ENCODE measurements at regions not wholly inside any gene's neighbourhood (a gene's known extent, or its start where the extent isn't known, plus 50 kb on each side); places are given as distances from the start of the nearest gene placed in this dataset.

GRCh38 chr1:81578867-81579266, 221.9 kb upstream of the ADGRL2 start:
- DNase-seq (ENCODE audit: low read depth in 1 of 2, low spot score in 1 of 2), result no peak
- Histone ChIP-seq H3K27me3 (ENCODE audit: insufficient read depth, poor library complexity, severe bottlenecking) (no peaks in the 10 kb centered on the region), H3K4me3 (replicated peaks; ENCODE audit: insufficient read depth, low read length) (no peak overlapping the region), H3K27ac (replicated peaks) (no peak overlapping the region)
- no peak for TF ChIP-seq SPI1 (IDR thresholded peaks at IDR 0.05; ENCODE audit: borderline replicate concordance, low read depth)
- TF ChIP-seq, protein P1, sequence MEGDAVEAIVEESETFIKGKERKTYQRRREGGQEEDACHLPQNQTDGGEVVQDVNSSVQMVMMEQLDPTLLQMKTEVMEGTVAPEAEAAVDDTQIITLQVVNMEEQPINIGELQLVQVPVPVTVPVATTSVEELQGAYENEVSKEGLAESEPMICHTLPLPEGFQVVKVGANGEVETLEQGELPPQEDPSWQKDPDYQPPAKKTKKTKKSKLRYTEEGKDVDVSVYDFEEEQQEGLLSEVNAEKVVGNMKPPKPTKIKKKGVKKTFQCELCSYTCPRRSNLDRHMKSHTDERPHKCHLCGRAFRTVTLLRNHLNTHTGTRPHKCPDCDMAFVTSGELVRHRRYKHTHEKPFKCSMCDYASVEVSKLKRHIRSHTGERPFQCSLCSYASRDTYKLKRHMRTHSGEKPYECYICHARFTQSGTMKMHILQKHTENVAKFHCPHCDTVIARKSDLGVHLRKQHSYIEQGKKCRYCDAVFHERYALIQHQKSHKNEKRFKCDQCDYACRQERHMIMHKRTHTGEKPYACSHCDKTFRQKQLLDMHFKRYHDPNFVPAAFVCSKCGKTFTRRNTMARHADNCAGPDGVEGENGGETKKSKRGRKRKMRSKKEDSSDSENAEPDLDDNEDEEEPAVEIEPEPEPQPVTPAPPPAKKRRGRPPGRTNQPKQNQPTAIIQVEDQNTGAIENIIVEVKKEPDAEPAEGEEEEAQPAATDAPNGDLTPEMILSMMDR (IDR thresholded peaks at IDR 0.05; ENCODE audit: insufficient read depth, low read length), result no peak
- TF ChIP-seq POLR2AphosphoS5 (IDR thresholded peaks at IDR 0.05; ENCODE audit: low read depth), result no peak
- no peak for TF ChIP-seq GABPA (IDR thresholded peaks at IDR 0.05; ENCODE audit: low read depth)
- no peak for TF ChIP-seq REST (IDR thresholded peaks at IDR 0.05; ENCODE audit: insufficient replicate concordance, low read depth)

DNA sequence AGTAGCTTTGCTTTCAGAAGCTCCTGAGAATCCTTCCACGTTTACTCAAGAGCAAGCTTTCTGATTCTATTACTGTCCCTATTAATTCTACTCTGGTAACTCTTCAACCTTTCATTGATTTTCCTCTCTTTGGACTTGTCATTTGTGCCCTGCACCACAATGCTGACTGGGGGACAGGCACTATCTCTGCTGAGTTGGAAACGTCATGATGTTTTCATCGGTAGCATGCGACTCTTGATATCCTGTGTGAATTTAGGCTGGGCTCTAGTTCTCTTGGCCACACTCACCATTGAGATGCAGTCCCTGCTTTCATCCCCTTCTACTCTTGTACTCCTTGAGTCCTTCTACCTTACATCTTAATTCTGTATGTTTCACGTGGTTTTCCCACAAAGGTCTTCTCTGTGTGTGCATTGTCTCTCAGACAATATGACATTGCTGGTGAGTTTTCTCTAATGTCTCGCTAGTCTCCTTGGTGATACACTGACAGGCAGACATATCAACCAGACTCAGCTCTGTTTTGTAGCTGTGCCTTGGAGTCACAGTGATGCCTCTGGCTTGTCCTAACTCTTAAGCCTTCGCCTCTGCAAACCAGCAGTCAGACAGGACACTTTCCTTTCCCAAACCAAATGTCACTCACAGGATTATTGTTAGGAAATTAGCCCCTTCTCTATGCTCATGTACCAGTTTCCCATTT, 223.6 kb upstream of the ADGRL2 start:
- no peak for DNase-seq (ENCODE audit: low read depth in 1 of 2, low spot score in 1 of 2)
- H3K27ac ChIP-seq (replicated peaks), result no peak overlapping the region
- H3K27me3 ChIP-seq (ENCODE audit: insufficient read depth, poor library complexity, severe bottlenecking), result no peaks in the 10 kb centered on the region
- H3K4me3 ChIP-seq (replicated peaks; ENCODE audit: insufficient read depth, low read length), result no peak overlapping the region
- TF ChIP-seq, protein P1 (IDR thresholded peaks at IDR 0.05; ENCODE audit: insufficient read depth, low read length), result no peak
- TF ChIP-seq REST (IDR thresholded peaks at IDR 0.05; ENCODE audit: insufficient replicate concordance, low read depth) (no peak), POLR2AphosphoS5 (IDR thresholded peaks at IDR 0.05; ENCODE audit: low read depth) (no peak), GABPA (IDR thresholded peaks at IDR 0.05; ENCODE audit: low read depth) (no peak), SPI1 (IDR thresholded peaks at IDR 0.05; ENCODE audit: borderline replicate concordance, low read depth) (no peak)

GRCh38 chr1:81574408-81574807, 226.3 kb upstream of the ADGRL2 start:
- no peaks in the 10 kb centered on the region for H3K27me3 ChIP-seq (ENCODE audit: insufficient read depth, poor library complexity, severe bottlenecking)
- no peak for DNase-seq (ENCODE audit: low read depth in 1 of 2, low spot score in 1 of 2)
- TF ChIP-seq REST (IDR thresholded peaks at IDR 0.05; ENCODE audit: insufficient replicate concordance, low read depth), result no peak
- TF ChIP-seq POLR2AphosphoS5 (IDR thresholded peaks at IDR 0.05; ENCODE audit: low read depth), result no peak
- TF ChIP-seq, protein P1 (IDR thresholded peaks at IDR 0.05; ENCODE audit: insufficient read depth, low read length), result no peak
- TF ChIP-seq SPI1 (IDR thresholded peaks at IDR 0.05; ENCODE audit: borderline replicate concordance, low read depth), result no peak
- TF ChIP-seq GABPA (IDR thresholded peaks at IDR 0.05; ENCODE audit: low read depth), result no peak
- H3K27ac ChIP-seq (replicated peaks), result no peak overlapping the region
- no peak overlapping the region for H3K4me3 ChIP-seq (replicated peaks; ENCODE audit: insufficient read depth, low read length)
